ENCODE measurements at regions not wholly inside any gene's neighbourhood (a gene's known extent, or its start where the extent isn't known, plus 50 kb on each side); places are given as distances from the start of the nearest gene placed in this dataset.

DNA sequence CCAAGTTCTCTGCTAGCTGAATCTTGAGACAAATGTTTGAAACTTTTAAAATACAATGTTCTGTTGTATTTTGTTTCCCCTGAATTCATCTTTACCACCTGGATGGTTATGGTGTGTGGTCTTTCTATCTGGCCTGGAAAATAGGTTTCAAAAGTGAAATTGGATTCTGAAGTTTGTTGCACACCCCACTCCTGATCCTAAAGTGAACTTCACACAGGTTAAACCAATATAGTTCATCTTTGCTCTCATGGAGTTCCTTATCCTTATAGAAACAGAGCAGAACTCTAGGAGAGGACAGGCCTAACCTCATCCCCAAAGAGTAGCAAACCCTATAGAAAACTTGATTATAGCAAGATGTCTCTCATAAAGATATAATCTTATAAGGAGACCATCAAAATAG, 179.4 kb upstream of the BCL6 start:
- intact Hi-C loops (cut with micrococcal nuclease; ENCODE audit: unreplicated experiment) = no loop called here
- Histone ChIP-seq H3K27me3 (ENCODE audit: control insufficient read depth, insufficient read depth, low read length) (no peaks in the 10 kb centered on the region), H3K4me1 (ENCODE audit: control insufficient read depth, insufficient read depth, low read length) (no peaks in the 10 kb centered on the region), H3K36me3 (ENCODE audit: control insufficient read depth, insufficient read depth, low read length) (no peaks in the 10 kb centered on the region), H3K4me3 (ENCODE audit: low read depth in 2 of 2, low read length in 2 of 2) (no peak overlapping the region), H3K27ac (ENCODE audit: low read length) (no peak overlapping the region), H3K9me3 (ENCODE audit: control insufficient read depth, insufficient read depth, low read depth, low read length) (0 out of 2 replicates have a peak, but pooled peaks cover 10% of the 10 kb centered on the region)
- in situ Hi-C loops (cut with HindIII; ENCODE audit: low pct_unique_long_range_greater_than_20kb, low sequenced_read_pairs) = no loop called here
- no peak for DNase-seq (ENCODE audit: low read depth, low spot score)
- ChIA-PET CTCF (no interaction called here), POLR2A (no interaction called here)
- no peak for ATAC-seq
- no TSS peak for BruUV-seq (replicated peaks)
- TF ChIP-seq SIN3A (IDR thresholded peaks at IDR 0.05; ENCODE audit: borderline replicate concordance, insufficient read depth, low read depth, low read length) = no peak
- no peak for TF ChIP-seq CTCF (IDR thresholded peaks at IDR 0.05)
- no peak for TF ChIP-seq TCF7L2 (IDR thresholded peaks at IDR 0.05; ENCODE audit: low read depth, low read length)
- no peak for TF ChIP-seq POLR2AphosphoS5 (IDR thresholded peaks at IDR 0.05; ENCODE audit: low read depth, low read length)
- TF ChIP-seq, protein P1, sequence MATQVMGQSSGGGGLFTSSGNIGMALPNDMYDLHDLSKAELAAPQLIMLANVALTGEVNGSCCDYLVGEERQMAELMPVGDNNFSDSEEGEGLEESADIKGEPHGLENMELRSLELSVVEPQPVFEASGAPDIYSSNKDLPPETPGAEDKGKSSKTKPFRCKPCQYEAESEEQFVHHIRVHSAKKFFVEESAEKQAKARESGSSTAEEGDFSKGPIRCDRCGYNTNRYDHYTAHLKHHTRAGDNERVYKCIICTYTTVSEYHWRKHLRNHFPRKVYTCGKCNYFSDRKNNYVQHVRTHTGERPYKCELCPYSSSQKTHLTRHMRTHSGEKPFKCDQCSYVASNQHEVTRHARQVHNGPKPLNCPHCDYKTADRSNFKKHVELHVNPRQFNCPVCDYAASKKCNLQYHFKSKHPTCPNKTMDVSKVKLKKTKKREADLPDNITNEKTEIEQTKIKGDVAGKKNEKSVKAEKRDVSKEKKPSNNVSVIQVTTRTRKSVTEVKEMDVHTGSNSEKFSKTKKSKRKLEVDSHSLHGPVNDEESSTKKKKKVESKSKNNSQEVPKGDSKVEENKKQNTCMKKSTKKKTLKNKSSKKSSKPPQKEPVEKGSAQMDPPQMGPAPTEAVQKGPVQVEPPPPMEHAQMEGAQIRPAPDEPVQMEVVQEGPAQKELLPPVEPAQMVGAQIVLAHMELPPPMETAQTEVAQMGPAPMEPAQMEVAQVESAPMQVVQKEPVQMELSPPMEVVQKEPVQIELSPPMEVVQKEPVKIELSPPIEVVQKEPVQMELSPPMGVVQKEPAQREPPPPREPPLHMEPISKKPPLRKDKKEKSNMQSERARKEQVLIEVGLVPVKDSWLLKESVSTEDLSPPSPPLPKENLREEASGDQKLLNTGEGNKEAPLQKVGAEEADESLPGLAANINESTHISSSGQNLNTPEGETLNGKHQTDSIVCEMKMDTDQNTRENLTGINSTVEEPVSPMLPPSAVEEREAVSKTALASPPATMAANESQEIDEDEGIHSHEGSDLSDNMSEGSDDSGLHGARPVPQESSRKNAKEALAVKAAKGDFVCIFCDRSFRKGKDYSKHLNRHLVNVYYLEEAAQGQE (IDR thresholded peaks at IDR 0.05; ENCODE audit: insufficient read depth in 1 of 2, low read depth in 2 of 2, low read length in 1 of 2) = no peak

GRCh38 chr3:187925326-187925725, 180.1 kb upstream of the BCL6 start:
- Histone ChIP-seq H3K27me3 (ENCODE audit: control insufficient read depth, insufficient read depth, low read length) (no peaks in the 10 kb centered on the region), H3K4me3 (ENCODE audit: low read depth in 2 of 2, low read length in 2 of 2) (no peak overlapping the region), H3K27ac (ENCODE audit: low read length) (no peak overlapping the region), H3K9me3 (ENCODE audit: control insufficient read depth, insufficient read depth, low read depth, low read length) (0 out of 2 replicates have a peak, but pooled peaks cover 10% of the 10 kb centered on the region), H3K4me1 (ENCODE audit: control insufficient read depth, insufficient read depth, low read length) (no peaks in the 10 kb centered on the region), H3K36me3 (ENCODE audit: control insufficient read depth, insufficient read depth, low read length) (no peaks in the 10 kb centered on the region)
- TF ChIP-seq TCF7L2 (IDR thresholded peaks at IDR 0.05; ENCODE audit: low read depth, low read length) (no peak), POLR2AphosphoS5 (IDR thresholded peaks at IDR 0.05; ENCODE audit: low read depth, low read length) (no peak), SIN3A (IDR thresholded peaks at IDR 0.05; ENCODE audit: borderline replicate concordance, insufficient read depth, low read depth, low read length) (no peak), CTCF (IDR thresholded peaks at IDR 0.05) (no peak)
- TF ChIP-seq, protein P1 (IDR thresholded peaks at IDR 0.05; ENCODE audit: insufficient read depth in 1 of 2, low read depth in 2 of 2, low read length in 1 of 2) = no peak
- DNase-seq (ENCODE audit: low read depth, low spot score) (no peak), ATAC-seq (no peak)
- no TSS peak for BruUV-seq (replicated peaks)
- ChIA-PET POLR2A (no interaction called here), CTCF (no interaction called here)
- intact Hi-C loops (cut with micrococcal nuclease; ENCODE audit: unreplicated experiment) (no loop called here), in situ Hi-C loops (cut with HindIII; ENCODE audit: low pct_unique_long_range_greater_than_20kb, low sequenced_read_pairs) (no loop called here)

Data from Panc1 (cell line).